AG10803 (cell line): ENCODE measurements at regions not wholly inside any gene's neighbourhood (a gene's known extent, or its start where the extent isn't known, plus 50 kb on each side); places are given as distances from the start of the nearest gene placed in this dataset.

Experiments used
- DNase-seq: peaks from one replicate; pipeline ENCODE4 v3.0.0; 2010; ENCODE audit warnings: low read depth
- H3K4me3 ChIP-seq: 2 replicates; pipeline ENCODE4 v1.5.1; 2011; ENCODE audit warnings: mild to moderate bottlenecking, low read length, control low read depth
- CTCF ChIP-seq: conservative IDR thresholded peaks from 2 replicates; pipeline ENCODE4 v1.5.1; 2011; ENCODE audit warnings: mild to moderate bottlenecking, low read length, control low read depth, inconsistent platforms

GRCh38 chr12:113666223-113666622 is 194.6 kb upstream of the LHX5 start:
- TF ChIP-seq CTCF, result no peak
- no peak overlapping the region for H3K4me3 ChIP-seq
- DNase-seq, result no peak

GRCh38 chr12:113665457-113665856 is 193.8 kb upstream of the LHX5 start:
- no peak for DNase-seq

GRCh38 chr12:113664224-113664681 is 192.6 kb upstream of the LHX5 start:
- DNase-seq, result no peak

More at GRCh38 chr12:113665457-113665856, 193.8 kb upstream of the LHX5 start:
- no peak overlapping the region for H3K4me3 ChIP-seq
- TF ChIP-seq CTCF, result no peak

GRCh38 chr12:113663396-113663795 is 191.7 kb upstream of the LHX5 start:
- DNase-seq, result no peak
- H3K4me3 ChIP-seq, result no peak overlapping the region
- no peak for TF ChIP-seq CTCF

More at GRCh38 chr12:113664224-113664681, 192.6 kb upstream of the LHX5 start:
- no peak for TF ChIP-seq CTCF
- H3K4me3 ChIP-seq, result no peak overlapping the region

- DNase-seq, result no peak
- no peak for TF ChIP-seq CTCF
- no peak overlapping the region for H3K4me3 ChIP-seq
Measured at GRCh38 chr12:113660936-113661335, 189.3 kb upstream of the LHX5 start.

GRCh38 chr12:113659416-113659815 is 187.7 kb upstream of the LHX5 start:
- TF ChIP-seq CTCF, result no peak
- DNase-seq, result no peak
- H3K4me3 ChIP-seq, result no peak overlapping the region

- no peak overlapping the region for H3K4me3 ChIP-seq
- no peak for DNase-seq
- no peak for TF ChIP-seq CTCF
Measured at GRCh38 chr12:113659015-113659414, 187.3 kb upstream of the LHX5 start.
